Activated CD8-positive, alpha-beta memory T cell treated with anti-CD3 and anti-CD28 coated beads for 48 hours (primary cell): ENCODE measurements at regions not wholly inside any gene's neighbourhood (a gene's known extent, or its start where the extent isn't known, plus 50 kb on each side); places are given as distances from the start of the nearest gene placed in this dataset.
A peak's percentile ranks its signal among the peaks of the same experiment; 100 is the strongest.

Experiments used
- DNase-seq, 3 experiments: peaks; one replicate each; pipeline ENCODE4 v3.0.0-alpha.2; 2020; ENCODE audit warnings: low read depth in 2 of 3, low spot score in 2 of 3

DNA sequence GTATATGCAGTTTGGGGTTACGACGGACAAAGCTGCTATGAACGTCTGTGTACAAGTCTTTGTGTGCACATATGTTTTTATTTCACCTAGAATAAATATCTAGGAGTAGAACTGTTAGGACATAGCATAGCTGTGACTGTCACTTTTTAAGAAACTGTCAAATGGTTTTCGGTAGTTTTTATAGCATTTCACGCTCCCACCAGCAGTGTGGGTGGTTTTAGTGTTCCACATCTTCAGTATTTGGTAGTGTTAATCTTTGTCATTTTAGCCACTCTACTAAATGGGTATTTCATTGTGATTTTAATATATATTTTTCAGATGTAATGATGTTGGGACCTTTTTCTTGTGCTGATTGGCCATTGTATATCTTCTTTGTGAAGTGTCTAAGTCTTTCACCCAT lies 109.1 kb upstream of the BCAT1 start:
- DNase-seq, result no peak

DNA sequence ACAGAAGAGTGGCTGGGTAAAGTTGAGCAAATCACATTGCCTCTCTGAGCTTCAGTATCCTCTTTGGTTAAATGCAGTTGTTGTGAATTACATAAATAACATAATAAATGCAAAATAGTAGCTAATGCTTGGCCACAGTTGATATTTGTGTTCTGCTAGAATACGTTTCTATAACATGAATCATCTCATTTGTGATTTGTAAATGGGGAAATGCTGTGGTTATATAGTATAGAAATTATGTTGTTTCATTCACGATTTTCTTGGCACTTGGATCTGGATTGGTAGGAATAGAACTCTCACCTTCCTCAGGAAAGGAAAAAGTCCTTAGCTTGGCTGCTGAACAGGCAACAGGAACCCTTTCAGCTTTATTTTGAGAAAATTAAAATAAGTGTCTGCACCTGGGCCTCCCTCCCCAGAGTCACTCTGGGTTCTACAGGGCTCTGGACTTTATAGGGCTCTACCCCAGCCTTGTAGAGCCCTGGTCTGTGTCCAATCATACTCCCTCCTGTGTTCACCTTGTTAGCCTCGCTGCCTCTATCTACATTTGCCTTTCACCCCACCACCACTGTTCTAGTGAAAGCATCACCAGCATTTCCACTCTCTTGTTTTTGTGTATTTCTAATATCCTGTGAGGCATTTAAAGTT lies 107.7 kb upstream of the BCAT1 start:
- DNase-seq, result no peak

DNA sequence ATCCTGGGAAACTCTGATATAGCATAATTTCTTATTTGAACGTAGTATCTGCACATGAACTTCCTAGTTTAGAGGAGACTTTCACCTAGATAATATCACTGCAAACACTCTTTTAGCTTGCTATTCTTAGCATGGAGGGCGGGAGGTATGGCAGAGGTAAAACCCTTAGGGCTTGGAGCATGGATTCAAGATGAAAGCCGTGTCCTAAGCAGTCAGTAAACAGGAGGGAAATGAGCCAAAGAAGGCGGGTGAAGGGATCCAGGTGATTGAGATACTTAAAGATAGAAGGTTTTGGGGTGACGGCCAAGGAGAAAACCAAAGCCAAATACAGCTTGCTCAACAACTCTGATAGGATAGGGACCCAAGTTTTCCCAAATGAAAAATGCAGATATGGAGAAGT lies 107.1 kb upstream of the BCAT1 start:
- DNase-seq, result no peak

DNA sequence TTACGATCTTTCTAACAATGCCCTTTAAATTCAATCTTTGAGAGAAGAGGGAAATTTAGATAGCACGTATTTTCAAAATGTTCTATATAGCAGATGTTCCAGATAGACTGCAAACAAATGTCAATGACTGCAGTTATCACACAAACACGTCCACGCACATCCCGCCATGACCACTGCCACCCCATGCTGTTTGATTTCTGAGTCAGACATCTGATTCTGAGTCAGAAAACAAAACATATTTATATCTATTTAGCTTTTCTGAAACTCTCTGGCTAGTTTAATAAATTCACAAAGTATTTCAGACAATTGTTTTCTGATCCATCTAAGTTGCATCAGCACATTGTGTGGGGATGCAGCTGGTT lies 105.9 kb upstream of the BCAT1 start:
- peak in 2 of 3 experiments; percentile 13 to 39 for DNase-seq

GRCh38 chr12:25054076-25054782 lies 105.3 kb upstream of the BCAT1 start:
- DNase-seq, result no peak

DNA sequence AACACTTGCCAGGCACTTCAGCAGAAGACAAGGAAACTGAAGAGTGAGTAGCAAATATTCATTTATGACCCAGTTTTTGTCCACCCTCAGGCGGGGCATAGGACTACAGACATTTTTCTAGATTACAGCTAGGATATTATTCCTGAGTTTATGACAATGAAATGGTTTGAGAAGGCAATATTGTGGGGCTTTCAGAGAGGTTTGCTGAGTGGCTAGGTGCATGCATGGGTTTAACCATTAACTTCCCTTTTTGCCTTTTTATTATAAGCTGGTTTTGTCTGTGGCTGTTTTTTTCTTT lies 104.0 kb upstream of the BCAT1 start:
- DNase-seq, result no peak

GRCh38 chr12:25052196-25052913 lies 103.5 kb upstream of the BCAT1 start:
- peak; percentile 29 to 41 (median 35) for DNase-seq

DNA sequence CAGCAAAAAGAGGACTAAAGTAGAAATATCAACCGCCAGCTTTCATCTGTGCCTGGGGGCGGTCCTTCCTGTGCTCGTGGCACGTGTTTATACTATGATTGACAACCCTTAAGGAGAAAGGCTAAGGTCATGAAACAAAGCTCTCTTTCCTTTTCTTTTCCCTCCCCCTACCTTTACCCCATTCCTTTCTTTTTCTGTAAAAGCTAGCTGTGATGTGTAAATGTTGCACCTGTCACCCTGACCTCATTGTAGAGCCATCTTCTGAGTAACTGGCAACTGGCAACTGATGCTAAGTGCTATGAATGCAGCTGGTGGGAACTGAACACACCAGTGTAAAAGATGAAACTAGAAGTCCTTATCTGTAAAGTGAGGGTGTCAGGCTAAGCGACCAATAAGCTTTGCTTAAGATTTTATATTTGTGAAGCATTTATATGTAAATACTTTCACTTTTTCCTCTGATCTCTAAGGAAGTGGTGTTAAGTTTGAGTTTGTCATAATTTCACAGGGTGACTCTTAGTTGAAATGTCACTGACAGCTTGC lies 102.8 kb upstream of the BCAT1 start:
- peak in 2 of 3 experiments; percentile 9 to 14 for DNase-seq

GRCh38 chr12:25051171-25051570 lies 102.3 kb upstream of the BCAT1 start:
- DNase-seq, result no peak

DNA sequence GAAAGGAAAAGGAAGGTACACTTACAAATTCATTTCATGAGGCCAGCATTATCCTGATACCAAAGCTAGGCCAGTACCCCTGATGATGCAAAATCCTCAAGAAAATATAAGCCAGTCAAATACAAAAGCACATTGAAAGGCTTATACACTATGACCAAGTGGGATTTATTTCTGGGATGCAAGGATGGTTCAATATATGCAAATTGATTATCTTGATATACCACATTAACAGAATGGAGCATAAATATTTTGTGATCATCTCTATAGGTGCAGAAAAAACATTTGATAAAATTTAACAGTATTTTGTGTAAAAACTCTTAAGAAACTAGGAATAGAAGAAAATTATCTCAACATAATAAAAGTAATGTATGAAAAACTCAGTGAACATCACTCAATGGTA lies 97.0 kb upstream of the BCAT1 start:
- no peak for DNase-seq

DNA sequence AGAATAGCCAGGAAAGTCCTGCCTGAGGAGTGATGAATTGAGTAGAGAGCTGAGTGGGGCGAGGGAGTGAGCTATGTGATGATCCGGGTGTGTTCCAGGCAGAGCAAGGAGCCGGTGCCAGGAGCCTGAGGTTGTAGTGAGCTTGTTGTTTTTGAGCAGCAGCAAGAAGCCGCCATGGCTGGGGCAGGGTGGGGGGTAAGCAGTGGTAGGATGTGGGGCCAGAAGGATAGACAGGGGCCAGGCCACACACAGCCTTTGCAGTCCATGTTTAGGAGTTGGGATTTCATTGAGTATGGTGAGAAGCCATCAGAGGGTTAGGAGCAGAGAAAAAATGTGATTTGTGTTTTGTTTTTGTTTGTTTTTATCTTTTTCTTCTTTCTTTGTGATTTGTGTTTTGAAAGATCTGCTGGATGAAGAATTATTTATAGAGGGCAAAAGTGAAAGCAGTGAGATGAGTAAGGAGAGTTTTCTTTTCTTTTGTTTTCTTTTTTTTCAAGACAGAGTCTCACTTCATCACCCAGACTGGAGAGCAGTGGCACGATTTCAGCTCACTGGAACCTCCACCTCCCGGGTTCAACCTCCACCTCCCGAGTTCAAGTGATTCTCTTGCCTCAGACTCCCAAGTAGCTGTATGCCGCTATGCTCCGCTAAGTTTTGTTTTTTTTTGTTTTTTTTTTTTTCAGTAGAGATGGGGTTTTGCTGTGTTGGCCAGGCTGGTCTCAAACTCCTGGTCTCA lies 92.3 kb upstream of the BCAT1 start:
- DNase-seq, result no peak

DNA sequence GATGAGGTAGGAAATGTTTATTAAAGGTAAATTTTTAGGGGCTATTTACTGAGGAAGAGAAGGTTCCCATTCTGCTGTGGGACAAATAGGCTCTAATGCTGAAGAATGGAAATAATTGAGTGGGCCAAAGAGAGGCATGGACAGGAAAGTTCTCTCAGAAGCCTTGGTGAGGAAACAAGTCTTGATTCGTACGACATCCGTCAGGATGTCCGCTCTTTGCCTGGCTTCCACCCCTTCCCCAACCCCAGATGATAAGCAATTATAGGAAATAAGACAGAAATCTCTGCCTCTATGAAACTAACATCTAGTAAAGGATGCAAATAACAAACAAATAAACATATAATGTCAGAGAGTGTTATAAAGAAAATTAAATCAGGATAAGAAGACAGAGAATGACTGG lies 91.7 kb upstream of the BCAT1 start:
- DNase-seq, result no peak

GRCh38 chr12:25034676-25035075 lies 85.8 kb upstream of the BCAT1 start:
- no peak for DNase-seq

- DNase-seq, result no peak
Observed at GRCh38 chr12:25025951-25026490, 77.1 kb upstream of the BCAT1 start.

DNA sequence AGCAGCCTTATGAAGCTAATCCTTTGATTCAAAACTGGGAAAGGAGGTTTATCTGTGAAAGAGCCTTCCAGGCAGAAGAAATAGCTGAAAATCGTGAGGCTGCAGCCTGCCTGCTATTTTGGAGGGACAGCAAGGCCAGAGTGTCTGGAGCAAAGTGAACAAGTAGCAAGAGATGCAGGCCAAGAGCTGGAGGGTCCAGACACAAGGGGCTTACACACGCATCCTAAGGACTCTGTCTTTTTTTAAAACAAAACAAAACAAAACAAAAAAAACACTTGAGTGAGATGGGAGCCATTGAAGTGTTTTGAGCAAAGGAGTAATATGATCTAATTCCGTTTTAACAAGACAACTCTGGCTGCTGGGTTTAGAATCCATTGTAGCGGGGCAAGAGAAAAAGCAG lies 76.4 kb upstream of the BCAT1 start:
- no peak for DNase-seq

DNA sequence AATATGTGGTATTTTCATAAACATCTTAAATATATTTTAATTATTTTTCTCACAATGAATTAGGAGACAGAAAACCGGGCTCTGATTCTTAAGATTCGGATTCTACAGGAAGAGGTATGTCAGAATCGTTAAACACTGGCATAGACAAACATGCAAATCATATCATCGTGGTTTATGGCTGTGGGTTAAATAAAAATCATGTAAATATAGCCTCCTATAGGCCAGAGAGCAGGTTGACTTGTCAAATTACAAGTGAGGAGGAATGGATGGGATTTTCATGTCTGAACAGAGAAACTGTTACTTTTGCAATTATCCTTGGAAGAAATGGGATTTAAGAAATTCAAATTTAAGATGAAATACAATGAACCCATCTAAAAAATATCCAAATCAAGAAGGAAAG lies 74.9 kb upstream of the BCAT1 start:
- DNase-seq, result no peak

- DNase-seq, result no peak
Observed at GRCh38 chr12:25020621-25021243, 71.8 kb upstream of the BCAT1 start.

DNA sequence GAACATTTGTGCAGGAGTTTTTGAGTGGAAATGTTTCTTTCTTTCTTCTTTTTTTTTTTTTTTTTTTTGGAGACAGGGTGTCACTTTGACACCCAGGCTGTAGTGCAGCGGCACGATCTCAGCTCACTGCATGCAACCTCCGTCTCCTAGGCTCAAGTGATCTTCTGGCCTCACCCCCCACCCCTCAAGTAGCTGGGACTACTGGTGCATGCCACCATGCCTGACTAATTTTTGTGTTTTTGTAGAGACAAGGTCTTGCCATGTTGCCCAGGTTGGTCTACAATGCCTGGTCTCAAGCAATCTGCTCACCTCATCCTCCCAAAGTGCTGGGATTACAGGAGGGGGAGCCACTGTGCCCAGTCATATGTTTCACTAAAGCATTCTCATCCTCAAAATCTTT lies 69.2 kb upstream of the BCAT1 start:
- DNase-seq, result no peak

- DNase-seq, result no peak
Observed at GRCh38 chr12:25017336-25017735, 68.4 kb upstream of the BCAT1 start.

- no peak for DNase-seq
Observed at GRCh38 chr12:25014961-25015360, 66.1 kb upstream of the BCAT1 start.

DNA sequence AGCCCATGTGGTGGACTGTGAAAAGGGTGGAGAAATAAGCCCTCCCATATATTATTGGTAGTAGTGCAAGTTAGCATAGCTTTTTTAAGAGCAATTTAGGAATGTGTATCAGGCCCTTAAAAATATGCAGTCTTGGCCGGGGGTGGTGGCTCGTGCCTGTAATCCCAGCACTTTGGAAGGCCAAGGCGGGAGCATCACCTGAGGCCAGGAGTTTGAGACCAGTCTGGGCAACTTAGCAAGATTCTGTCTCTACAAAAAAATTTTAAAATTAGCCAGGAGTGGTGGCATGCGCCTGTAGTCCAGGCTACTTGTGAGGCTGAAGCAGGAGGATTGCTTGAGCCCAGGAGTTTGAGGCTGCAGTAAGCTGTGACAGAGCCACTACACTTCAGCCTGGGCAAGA lies 64.2 kb upstream of the BCAT1 start:
- no peak for DNase-seq
